H1 (cell line): ENCODE measurements at regions not wholly inside any gene's neighbourhood (a gene's known extent, or its start where the extent isn't known, plus 50 kb on each side); places are given as distances from the start of the nearest gene placed in this dataset.

Source experiments
- CTBP2 ChIP-seq: IDR thresholded peaks from 2 replicates; pipeline ENCODE4 v1.7.0; 2011; ENCODE audit warnings: borderline replicate concordance, mild to moderate bottlenecking, moderate library complexity, mixed read lengths, low read length; ENCODE audit not compliant: insufficient read depth, insufficient read length
- GABPA ChIP-seq: IDR thresholded peaks from 2 replicates; pipeline ENCODE4 v1.6.1; 2011; ENCODE audit warnings: mild to moderate bottlenecking, low read length, moderate library complexity, borderline replicate concordance; ENCODE audit not compliant: insufficient read depth
- SIN3A ChIP-seq, 2 experiments: IDR thresholded peaks in 1 of 2; conservative IDR thresholded peaks in 1 of 2; 2 replicates each; pipeline ENCODE4 v1.6.1; 2011 to 2012; ENCODE audit warnings: low read length in 2 of 2, improper control_type of control experiment in 1 of 2, low read depth in 1 of 2, mild to moderate bottlenecking in 1 of 2
- TCF12 ChIP-seq: IDR thresholded peaks from 2 replicates; pipeline ENCODE4 v1.6.1; 2011; ENCODE audit warnings: low read depth, mild to moderate bottlenecking, low read length

DNA sequence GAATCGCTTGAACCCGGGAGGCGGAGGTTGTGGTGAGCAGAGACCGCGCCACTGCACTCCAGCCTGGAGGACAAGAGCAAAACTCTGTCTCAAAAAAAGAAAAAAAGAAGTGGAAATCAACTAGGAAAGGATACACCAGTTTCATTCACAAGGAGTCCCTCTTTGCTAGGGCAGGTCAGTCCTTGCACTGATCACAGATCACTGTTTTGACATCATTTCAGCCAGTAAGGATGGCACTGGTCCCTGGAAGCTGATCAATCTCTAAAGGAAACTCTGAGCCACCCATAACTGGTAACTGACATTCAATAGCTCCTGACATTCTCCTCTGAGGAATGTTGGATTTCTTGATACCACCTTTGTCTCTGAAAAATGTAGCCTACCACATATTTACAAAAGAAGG, 243.1 kb upstream of the SLC35B3 start (continued):
- TF ChIP-seq CTBP2 (no peak), TCF12 (no peak), GABPA (no peak), SIN3A (conservative IDR thresholded peaks at IDR 0.05 in 1 of 2, IDR thresholded peaks at IDR 0.05 in 1 of 2; ENCODE audit: low read depth in 1 of 2, low read length in 2 of 2) (no peak)
